GM12864 (cell line): ENCODE measurements at regions not wholly inside any gene's neighbourhood (a gene's known extent, or its start where the extent isn't known, plus 50 kb on each side); places are given as distances from the start of the nearest gene placed in this dataset.

ENCODE experiments used
- DNase-seq: peaks from one replicate; pipeline ENCODE4 v3.0.0-alpha.2; 2011; ENCODE audit warnings: low read depth
- H3K4me3 ChIP-seq: 2 replicates; pipeline ENCODE4 v1.5.1; 2011; ENCODE audit warnings: mild to moderate bottlenecking, low read depth, low read length, control low read depth
- TF ChIP-seq, protein P1 (sequence below): IDR thresholded peaks from 2 replicates; pipeline ENCODE4 v1.5.1; 2011; ENCODE audit warnings: low read depth, mild to moderate bottlenecking, moderate library complexity, low read length, control low read depth, inconsistent platforms; ENCODE audit errors: missing control alignments

DNA sequence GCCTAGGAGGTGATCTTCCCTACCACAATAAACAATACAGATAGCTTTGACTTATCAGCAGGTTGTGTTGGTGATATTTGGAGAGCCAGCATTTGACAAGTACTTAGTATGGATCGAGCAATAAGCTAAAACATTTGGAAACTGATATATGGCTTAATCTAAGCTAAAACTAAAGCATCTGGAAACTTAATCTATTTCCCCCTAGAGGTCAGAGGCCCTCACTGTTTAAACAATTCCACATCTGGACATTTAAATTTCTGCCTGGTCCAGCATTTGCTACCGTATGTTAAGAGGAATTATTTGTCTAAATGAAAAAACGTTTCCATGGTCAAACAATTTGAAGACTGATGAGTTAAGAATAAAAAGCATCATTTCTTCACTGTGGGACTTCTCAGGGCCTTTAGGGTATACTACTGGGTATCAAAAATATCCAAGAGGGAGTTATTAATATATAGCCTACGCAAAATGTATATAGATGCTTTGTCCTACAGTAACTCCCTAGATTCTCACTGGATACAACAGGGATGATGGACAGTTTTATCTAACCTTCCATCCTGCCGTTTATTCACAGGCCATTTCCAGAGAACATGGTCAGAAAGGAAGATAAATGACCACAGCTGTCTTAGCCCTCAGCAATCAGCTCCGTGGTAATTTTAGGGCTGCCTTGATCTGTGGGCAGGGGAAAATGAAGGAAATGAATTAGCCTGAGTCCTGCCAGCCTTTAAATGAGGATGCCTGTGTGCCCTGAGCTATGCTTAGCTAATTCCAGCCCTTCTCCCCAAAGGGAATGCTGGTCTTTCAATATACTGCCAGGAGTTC, 135.4 kb upstream of the NUDT4 start:
- TF ChIP-seq, protein P1, sequence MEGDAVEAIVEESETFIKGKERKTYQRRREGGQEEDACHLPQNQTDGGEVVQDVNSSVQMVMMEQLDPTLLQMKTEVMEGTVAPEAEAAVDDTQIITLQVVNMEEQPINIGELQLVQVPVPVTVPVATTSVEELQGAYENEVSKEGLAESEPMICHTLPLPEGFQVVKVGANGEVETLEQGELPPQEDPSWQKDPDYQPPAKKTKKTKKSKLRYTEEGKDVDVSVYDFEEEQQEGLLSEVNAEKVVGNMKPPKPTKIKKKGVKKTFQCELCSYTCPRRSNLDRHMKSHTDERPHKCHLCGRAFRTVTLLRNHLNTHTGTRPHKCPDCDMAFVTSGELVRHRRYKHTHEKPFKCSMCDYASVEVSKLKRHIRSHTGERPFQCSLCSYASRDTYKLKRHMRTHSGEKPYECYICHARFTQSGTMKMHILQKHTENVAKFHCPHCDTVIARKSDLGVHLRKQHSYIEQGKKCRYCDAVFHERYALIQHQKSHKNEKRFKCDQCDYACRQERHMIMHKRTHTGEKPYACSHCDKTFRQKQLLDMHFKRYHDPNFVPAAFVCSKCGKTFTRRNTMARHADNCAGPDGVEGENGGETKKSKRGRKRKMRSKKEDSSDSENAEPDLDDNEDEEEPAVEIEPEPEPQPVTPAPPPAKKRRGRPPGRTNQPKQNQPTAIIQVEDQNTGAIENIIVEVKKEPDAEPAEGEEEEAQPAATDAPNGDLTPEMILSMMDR = no peak
- no peak overlapping the region for H3K4me3 ChIP-seq
- DNase-seq = no peak

GRCh38 chr12:93243382-93243688, 134.4 kb upstream of the NUDT4 start:
- DNase-seq = no peak
- TF ChIP-seq, protein P1 = no peak
- no peak overlapping the region for H3K4me3 ChIP-seq

- TF ChIP-seq, protein P1 = no peak
- H3K4me3 ChIP-seq = no peak overlapping the region
- no peak for DNase-seq
Measured at GRCh38 chr12:93243689-93244513, 133.8 kb upstream of the NUDT4 start.

DNA sequence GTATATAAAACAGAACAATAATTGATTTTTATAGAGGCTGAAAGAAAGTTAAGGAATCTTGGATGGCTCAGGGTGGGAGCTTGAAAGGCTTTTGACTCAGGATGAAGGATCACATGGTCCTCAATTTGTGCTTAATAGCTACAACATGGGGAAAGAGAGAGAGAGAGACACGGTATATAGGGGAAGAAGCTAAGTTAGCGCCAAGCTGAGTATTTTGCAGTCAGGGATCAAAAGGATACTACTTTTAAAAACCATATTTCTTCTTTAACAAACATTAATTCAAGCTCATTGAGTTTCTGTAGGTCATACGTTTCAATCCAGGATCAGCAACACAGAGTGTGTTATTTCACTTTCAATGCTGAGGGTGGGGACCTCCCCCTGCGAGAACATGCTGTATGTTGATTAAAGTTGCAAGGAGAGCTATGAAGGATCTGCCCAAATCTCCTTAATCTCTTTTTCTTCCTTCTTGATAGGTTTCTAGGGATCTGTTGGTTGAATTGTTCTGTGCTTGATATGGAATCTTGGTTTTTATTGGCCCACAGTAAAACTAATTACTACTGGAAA, 133.1 kb upstream of the NUDT4 start:
- no peak for DNase-seq
- H3K4me3 ChIP-seq = no peak overlapping the region
- TF ChIP-seq, protein P1 = no peak

GRCh38 chr12:93245543-93245942, 132.2 kb upstream of the NUDT4 start:
- H3K4me3 ChIP-seq = no peak overlapping the region
- TF ChIP-seq, protein P1 = no peak
- peak; percentile 67 for DNase-seq

DNA sequence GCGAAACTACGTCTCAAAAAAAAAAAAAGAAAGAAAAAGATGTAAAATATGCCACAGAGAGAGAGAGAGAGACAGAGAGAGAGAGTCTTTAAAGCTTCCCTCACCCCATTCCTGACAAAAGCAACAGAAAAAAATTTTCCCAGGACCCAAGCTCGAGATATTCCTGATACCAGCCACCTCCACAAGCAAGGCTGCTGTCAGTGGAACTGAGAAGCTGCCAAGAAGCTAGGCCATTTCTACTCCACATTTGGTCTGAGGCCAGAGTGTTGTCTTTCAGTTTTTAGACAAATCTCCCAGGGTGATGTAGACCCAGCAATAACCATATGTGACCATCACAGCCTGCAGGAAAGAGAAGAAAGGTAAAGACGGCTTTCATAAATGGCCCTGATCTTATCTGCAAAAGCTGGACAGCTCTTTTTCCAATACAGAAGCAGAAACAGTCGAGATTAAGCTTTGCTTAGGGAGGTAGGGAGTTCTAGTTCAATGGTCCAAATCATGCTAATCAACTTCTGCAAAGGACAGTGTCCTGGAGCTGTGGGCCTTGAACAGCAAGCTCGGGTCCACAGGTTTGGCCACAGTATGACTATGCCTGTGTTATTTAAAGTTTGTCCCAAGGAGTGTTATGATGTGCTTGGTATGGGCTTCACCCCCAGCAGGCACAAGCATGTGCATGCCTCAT, 130.3 kb upstream of the NUDT4 start:
- TF ChIP-seq, protein P1 = no peak
- no peak for DNase-seq
- no peak overlapping the region for H3K4me3 ChIP-seq
